ENCODE measurements at regions not wholly inside any gene's neighbourhood (a gene's known extent, or its start where the extent isn't known, plus 50 kb on each side); places are given as distances from the start of the nearest gene placed in this dataset.

DNA sequence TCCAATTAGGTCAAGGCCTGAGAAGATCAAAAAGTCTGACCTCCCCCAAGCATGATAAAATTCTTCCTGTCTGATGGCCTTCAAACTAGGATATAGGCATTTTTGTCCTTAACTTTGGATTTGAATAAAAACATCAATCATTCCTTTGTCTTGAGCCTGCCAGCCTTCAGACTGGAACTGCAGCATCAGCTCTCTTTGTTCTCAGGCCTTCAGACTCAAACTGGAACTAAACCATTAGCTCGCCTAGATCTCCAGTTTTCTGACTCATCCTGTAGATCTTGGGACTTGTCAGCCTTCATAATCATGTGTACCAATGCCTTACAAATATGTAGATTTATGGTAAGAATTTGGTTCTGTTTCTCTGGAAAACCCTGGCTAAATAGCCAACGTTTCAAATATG, 721.7 kb downstream of the GALC start:
- intact Hi-C loops (cut with micrococcal nuclease; ENCODE audit: unreplicated experiment), result no loop called here
- Histone ChIP-seq H3K4me3 (ENCODE audit: low read depth, low read length, poor library complexity, severe bottlenecking) (no peak overlapping the region), H3K36me3 (ENCODE audit: insufficient read depth, low read length, poor library complexity, severe bottlenecking) (no peaks in the 10 kb centered on the region), H3K9me3 (ENCODE audit: low read depth, low read length, poor library complexity, severe bottlenecking) (peaks cover 3% of the 10 kb centered on the region), H3K27ac (ENCODE audit: low read depth, low read length, poor library complexity, severe bottlenecking) (no peak overlapping the region), H3K27me3 (replicated peaks; ENCODE audit: insufficient read depth, low read depth, low read length, poor library complexity) (no peaks in the 10 kb centered on the region), H3K4me1 (ENCODE audit: insufficient read depth, low read length, poor library complexity, severe bottlenecking) (no peaks in the 10 kb centered on the region)
- no peak for DNase-seq (ENCODE audit: low spot score)
- BruUV-seq (replicated peaks), result no TSS peak
- ChIA-PET CTCF (no interaction called here), POLR2A (ENCODE audit: low non-redundant PET) (no interaction called here)
- TF ChIP-seq EZH2 (IDR thresholded peaks at IDR 0.05; ENCODE audit: borderline replicate concordance, low read depth, low read length, poor library complexity, severe bottlenecking), result no peak
- TF ChIP-seq, protein P1, sequence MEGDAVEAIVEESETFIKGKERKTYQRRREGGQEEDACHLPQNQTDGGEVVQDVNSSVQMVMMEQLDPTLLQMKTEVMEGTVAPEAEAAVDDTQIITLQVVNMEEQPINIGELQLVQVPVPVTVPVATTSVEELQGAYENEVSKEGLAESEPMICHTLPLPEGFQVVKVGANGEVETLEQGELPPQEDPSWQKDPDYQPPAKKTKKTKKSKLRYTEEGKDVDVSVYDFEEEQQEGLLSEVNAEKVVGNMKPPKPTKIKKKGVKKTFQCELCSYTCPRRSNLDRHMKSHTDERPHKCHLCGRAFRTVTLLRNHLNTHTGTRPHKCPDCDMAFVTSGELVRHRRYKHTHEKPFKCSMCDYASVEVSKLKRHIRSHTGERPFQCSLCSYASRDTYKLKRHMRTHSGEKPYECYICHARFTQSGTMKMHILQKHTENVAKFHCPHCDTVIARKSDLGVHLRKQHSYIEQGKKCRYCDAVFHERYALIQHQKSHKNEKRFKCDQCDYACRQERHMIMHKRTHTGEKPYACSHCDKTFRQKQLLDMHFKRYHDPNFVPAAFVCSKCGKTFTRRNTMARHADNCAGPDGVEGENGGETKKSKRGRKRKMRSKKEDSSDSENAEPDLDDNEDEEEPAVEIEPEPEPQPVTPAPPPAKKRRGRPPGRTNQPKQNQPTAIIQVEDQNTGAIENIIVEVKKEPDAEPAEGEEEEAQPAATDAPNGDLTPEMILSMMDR (conservative IDR thresholded peaks at IDR 0.05; ENCODE audit: low read depth, low read length), result no peak

- no peak overlapping the region for H3K27ac ChIP-seq (ENCODE audit: low read depth, low read length, poor library complexity, severe bottlenecking)
- H3K36me3 ChIP-seq (ENCODE audit: insufficient read depth, low read length, poor library complexity, severe bottlenecking), result no peaks in the 10 kb centered on the region
- no peaks in the 10 kb centered on the region for H3K27me3 ChIP-seq (replicated peaks; ENCODE audit: insufficient read depth, low read depth, low read length, poor library complexity)
- ChIA-PET POLR2A (ENCODE audit: low non-redundant PET) (no interaction called here), CTCF (no interaction called here)
- H3K4me3 ChIP-seq (ENCODE audit: low read depth, low read length, poor library complexity, severe bottlenecking), result no peak overlapping the region
- no peaks in the 10 kb centered on the region for H3K4me1 ChIP-seq (ENCODE audit: insufficient read depth, low read length, poor library complexity, severe bottlenecking)
- no peak for TF ChIP-seq EZH2 (IDR thresholded peaks at IDR 0.05; ENCODE audit: borderline replicate concordance, low read depth, low read length, poor library complexity, severe bottlenecking)
- TF ChIP-seq, protein P1 (conservative IDR thresholded peaks at IDR 0.05; ENCODE audit: low read depth, low read length), result no peak
- intact Hi-C loops (cut with micrococcal nuclease; ENCODE audit: unreplicated experiment), result no loop called here
- BruUV-seq (replicated peaks), result no TSS peak
- no peak for DNase-seq (ENCODE audit: low spot score)
- H3K9me3 ChIP-seq (ENCODE audit: low read depth, low read length, poor library complexity, severe bottlenecking), result peaks cover 3% of the 10 kb centered on the region
Observed at GRCh38 chr14:87268997-87269396, 724.0 kb downstream of the GALC start.

DNA sequence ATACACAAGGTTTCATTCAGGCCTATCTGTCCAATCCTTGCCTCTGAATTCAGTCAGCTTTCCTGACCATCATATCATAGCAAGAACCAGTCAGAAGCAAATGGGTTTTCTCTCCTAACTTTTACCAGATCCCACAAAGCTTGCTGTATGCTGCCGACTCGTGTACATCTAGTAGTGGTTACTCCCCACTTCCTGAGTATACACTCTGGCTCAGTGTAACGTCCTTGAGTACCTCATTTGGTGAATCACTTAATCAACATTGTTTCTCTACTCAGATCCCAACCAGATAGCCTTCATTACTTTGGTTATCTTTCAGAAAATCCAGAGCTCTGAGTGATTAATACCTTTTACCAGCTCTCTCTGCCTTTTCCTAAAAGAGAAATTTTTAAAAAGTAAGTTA, 728.2 kb downstream of the GALC start:
- BruUV-seq (replicated peaks), result no TSS peak
- TF ChIP-seq, protein P1 (conservative IDR thresholded peaks at IDR 0.05; ENCODE audit: low read depth, low read length), result no peak
- no peak for TF ChIP-seq EZH2 (IDR thresholded peaks at IDR 0.05; ENCODE audit: borderline replicate concordance, low read depth, low read length, poor library complexity, severe bottlenecking)

More for the DNA sequence above, 728.2 kb downstream of the GALC start:
- H3K4me3 ChIP-seq (ENCODE audit: low read depth, low read length, poor library complexity, severe bottlenecking), result no peak overlapping the region
- POLR2A ChIA-PET (ENCODE audit: low non-redundant PET), result no interaction called here
- no peaks in the 10 kb centered on the region for H3K4me1 ChIP-seq (ENCODE audit: insufficient read depth, low read length, poor library complexity, severe bottlenecking)
- H3K36me3 ChIP-seq (ENCODE audit: insufficient read depth, low read length, poor library complexity, severe bottlenecking), result no peaks in the 10 kb centered on the region
- CTCF ChIA-PET, result no interaction called here
- intact Hi-C loops (cut with micrococcal nuclease; ENCODE audit: unreplicated experiment), result no loop called here
- DNase-seq (ENCODE audit: low spot score), result no peak
- no peaks in the 10 kb centered on the region for H3K27me3 ChIP-seq (replicated peaks; ENCODE audit: insufficient read depth, low read depth, low read length, poor library complexity)
- H3K9me3 ChIP-seq (ENCODE audit: low read depth, low read length, poor library complexity, severe bottlenecking), result no peaks in the 10 kb centered on the region
- H3K27ac ChIP-seq (ENCODE audit: low read depth, low read length, poor library complexity, severe bottlenecking), result no peak overlapping the region
